ENCODE measurements at regions not wholly inside any gene's neighbourhood (a gene's known extent, or its start where the extent isn't known, plus 50 kb on each side); places are given as distances from the start of the nearest gene placed in this dataset.

DNA sequence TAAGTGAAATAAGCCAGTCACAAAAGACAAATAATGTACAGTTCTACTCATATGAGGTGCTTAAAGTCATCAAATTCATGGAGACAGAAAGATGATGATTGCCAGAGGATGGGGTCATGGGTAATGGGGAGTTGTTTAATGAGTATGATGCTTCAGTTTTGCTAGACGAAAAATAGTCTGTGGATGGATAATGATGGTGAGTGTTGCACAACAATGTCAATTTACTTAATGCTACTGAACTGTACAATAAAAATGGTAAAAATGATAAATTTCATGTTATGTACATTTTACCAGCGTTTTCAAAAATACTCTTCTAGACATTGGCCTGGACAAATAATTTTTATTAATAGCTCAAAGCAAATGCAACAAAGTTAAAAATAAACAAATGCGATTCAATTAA lies 118.5 kb upstream of the KYNU start:
- no peaks in the 10 kb centered on the region; the same call in 1 of the 2 replicates for H3K36me3 ChIP-seq (ENCODE audit: control insufficient read depth, insufficient read depth, low read length)
- WGBS (ENCODE audit: insufficient coverage, insufficient read length): no CpG with 5 or more reads among the region's 3 CpGs
- no peak for DNase-seq (ENCODE audit: low read depth, low spot score)
- H3K4me1 ChIP-seq (ENCODE audit: control insufficient read depth, insufficient read depth, low read length): no peaks in the 10 kb centered on the region
- H3K27me3 ChIP-seq (ENCODE audit: control insufficient read depth, insufficient read depth, low read length): no peaks in the 10 kb centered on the region
- no peaks in the 10 kb centered on the region for H3K9me3 ChIP-seq (ENCODE audit: control insufficient read depth, insufficient read depth, low read length)
- no peak overlapping the region for H3K4me3 ChIP-seq (ENCODE audit: low read length)
- H3K27ac ChIP-seq (ENCODE audit: low read length): no peak overlapping the region

DNA sequence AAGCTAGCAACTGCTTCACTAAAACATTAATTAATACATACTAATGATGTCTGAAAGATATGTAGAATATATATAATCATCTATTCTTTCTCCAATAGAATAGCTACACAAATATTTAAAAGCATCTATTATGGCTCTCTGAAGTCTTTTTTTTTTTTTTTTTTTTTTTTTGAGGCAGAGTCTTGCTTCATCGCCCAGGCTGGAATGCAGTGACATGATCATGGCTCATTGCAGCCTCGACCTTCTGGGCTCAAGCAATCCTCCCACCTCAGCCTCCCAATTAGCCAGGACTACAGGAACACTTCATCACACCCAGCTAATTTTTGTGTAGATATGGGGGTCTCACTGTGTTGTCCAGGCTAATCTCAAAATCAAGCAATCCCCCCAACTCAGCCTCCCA lies 120.4 kb upstream of the KYNU start:
- H3K4me1 ChIP-seq (ENCODE audit: control insufficient read depth, insufficient read depth, low read length): no peaks in the 10 kb centered on the region
- H3K9me3 ChIP-seq (ENCODE audit: control insufficient read depth, insufficient read depth, low read length): no peaks in the 10 kb centered on the region
- no peak overlapping the region for H3K27ac ChIP-seq (ENCODE audit: low read length)
- H3K27me3 ChIP-seq (ENCODE audit: control insufficient read depth, insufficient read depth, low read length): no peaks in the 10 kb centered on the region
- no peak overlapping the region for H3K4me3 ChIP-seq (ENCODE audit: low read length)
- no peak for DNase-seq (ENCODE audit: low read depth, low spot score)
- no CpG with 5 or more reads among the region's 2 CpGs for WGBS (ENCODE audit: insufficient coverage, insufficient read length)
- no peaks in the 10 kb centered on the region; the same call in 1 of the 2 replicates for H3K36me3 ChIP-seq (ENCODE audit: control insufficient read depth, insufficient read depth, low read length)

DNA sequence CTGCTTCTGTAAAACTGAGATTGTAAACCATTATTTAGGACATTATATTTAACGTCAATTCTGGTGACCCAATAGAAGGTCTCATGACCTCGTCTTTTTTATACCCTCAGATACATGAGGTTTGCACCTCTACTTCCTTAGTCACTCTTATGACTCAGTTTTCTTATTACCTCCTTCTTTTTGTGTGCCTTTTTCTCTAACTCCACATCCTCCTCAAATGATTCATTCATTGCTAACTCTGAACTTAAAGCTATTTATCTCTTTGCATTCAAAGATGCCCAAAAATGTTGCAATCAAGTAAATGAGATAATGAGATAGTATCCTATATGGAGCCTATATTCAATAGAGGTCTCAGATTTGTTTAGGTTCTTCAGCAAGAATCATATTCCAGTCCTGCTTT lies 121.0 kb upstream of the KYNU start:
- Histone ChIP-seq H3K27ac (ENCODE audit: low read length) (no peak overlapping the region), H3K4me1 (ENCODE audit: control insufficient read depth, insufficient read depth, low read length) (no peaks in the 10 kb centered on the region), H3K9me3 (ENCODE audit: control insufficient read depth, insufficient read depth, low read length) (no peaks in the 10 kb centered on the region), H3K36me3 (ENCODE audit: control insufficient read depth, insufficient read depth, low read length) (no peaks in the 10 kb centered on the region), H3K27me3 (ENCODE audit: control insufficient read depth, insufficient read depth, low read length) (no peaks in the 10 kb centered on the region), H3K4me3 (ENCODE audit: low read length) (no peak overlapping the region)
- no CpG with 5 or more reads among the region's 2 CpGs for WGBS (ENCODE audit: insufficient coverage, insufficient read length)
- DNase-seq (ENCODE audit: low read depth, low spot score): no peak

DNA sequence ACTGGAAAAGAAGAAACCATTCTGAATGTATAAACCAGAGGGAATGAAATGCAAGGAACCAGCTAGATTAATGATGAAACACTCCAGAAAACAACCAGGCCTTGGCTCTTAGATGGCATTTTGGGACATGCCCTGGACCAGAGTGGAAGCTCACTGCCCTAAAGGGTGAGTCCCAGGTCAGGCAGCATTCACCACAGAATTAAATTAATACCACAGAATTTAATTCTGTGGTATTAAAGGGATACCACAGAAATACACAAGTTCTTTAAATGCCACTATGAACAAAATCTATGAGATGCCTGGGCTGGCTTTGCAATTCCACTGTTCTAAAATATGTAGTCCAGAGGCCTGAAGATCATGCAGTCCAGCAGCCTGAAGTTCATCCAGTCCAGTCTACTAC lies 122.3 kb upstream of the KYNU start:
- Histone ChIP-seq H3K36me3 (ENCODE audit: control insufficient read depth, insufficient read depth, low read length) (no peaks in the 10 kb centered on the region), H3K4me3 (ENCODE audit: low read length) (no peak overlapping the region), H3K9me3 (ENCODE audit: control insufficient read depth, insufficient read depth, low read length) (no peaks in the 10 kb centered on the region), H3K27me3 (ENCODE audit: control insufficient read depth, insufficient read depth, low read length) (no peaks in the 10 kb centered on the region), H3K27ac (ENCODE audit: low read length) (no peak overlapping the region), H3K4me1 (ENCODE audit: control insufficient read depth, insufficient read depth, low read length) (no peaks in the 10 kb centered on the region)
- no peak for DNase-seq (ENCODE audit: low read depth, low spot score)

DNA sequence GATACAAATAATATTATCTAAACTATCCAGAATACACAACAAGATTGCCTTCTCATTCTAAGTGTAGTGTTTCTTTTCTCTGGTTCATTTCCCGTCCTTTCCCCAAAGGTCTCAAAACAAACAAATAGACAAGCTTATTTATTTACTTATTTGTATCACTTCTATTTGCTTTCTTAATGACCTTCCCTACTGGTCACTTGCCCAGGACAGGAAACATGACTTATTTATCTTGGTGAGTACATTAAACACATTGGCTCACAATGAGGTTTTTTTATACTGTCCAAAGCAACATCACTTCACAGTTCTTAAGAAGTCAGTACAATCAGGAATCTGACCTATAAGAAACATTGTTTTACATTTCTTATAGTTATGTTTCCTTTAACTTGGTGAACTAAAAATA lies 123.3 kb upstream of the KYNU start:
- Histone ChIP-seq H3K9me3 (ENCODE audit: control insufficient read depth, insufficient read depth, low read length) (no peaks in the 10 kb centered on the region), H3K36me3 (ENCODE audit: control insufficient read depth, insufficient read depth, low read length) (no peaks in the 10 kb centered on the region), H3K27me3 (ENCODE audit: control insufficient read depth, insufficient read depth, low read length) (no peaks in the 10 kb centered on the region), H3K4me3 (ENCODE audit: low read length) (no peak overlapping the region), H3K27ac (ENCODE audit: low read length) (no peak overlapping the region), H3K4me1 (ENCODE audit: control insufficient read depth, insufficient read depth, low read length) (no peaks in the 10 kb centered on the region)
- no CpG with 5 or more reads among the region's 1 CpG for WGBS (ENCODE audit: insufficient coverage, insufficient read length)
- DNase-seq (ENCODE audit: low read depth, low spot score): no peak

DNA sequence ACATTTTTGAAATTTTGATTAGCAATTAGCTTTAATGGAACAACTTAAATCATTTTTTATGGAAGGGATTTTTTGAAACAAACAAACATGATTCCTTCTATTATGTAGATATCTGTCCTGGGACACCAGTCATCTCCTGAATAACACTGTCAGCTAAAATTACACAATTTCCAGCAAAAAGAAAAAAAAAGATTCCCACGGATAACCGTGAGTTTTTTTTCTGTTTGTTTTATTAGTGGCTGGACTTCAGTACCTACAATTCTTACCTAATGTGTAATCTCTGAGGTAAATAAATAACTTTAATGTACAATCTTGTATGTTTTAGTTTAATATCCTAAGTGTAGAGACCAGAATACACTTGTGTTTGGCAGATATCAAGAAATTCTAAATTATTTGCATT lies 126.6 kb upstream of the KYNU start:
- H3K9me3 ChIP-seq (ENCODE audit: control insufficient read depth, insufficient read depth, low read length): no peaks in the 10 kb centered on the region; the same call in 1 of the 2 replicates
- no CpG with 5 or more reads among the region's 2 CpGs for WGBS (ENCODE audit: insufficient coverage, insufficient read length)
- no peak overlapping the region for H3K27ac ChIP-seq (ENCODE audit: low read length)
- H3K27me3 ChIP-seq (ENCODE audit: control insufficient read depth, insufficient read depth, low read length): no peaks in the 10 kb centered on the region
- H3K4me3 ChIP-seq (ENCODE audit: low read length): no peak overlapping the region
- H3K4me1 ChIP-seq (ENCODE audit: control insufficient read depth, insufficient read depth, low read length): no peaks in the 10 kb centered on the region
- H3K36me3 ChIP-seq (ENCODE audit: control insufficient read depth, insufficient read depth, low read length): no peaks in the 10 kb centered on the region
- DNase-seq (ENCODE audit: low read depth, low spot score): no peak

DNA sequence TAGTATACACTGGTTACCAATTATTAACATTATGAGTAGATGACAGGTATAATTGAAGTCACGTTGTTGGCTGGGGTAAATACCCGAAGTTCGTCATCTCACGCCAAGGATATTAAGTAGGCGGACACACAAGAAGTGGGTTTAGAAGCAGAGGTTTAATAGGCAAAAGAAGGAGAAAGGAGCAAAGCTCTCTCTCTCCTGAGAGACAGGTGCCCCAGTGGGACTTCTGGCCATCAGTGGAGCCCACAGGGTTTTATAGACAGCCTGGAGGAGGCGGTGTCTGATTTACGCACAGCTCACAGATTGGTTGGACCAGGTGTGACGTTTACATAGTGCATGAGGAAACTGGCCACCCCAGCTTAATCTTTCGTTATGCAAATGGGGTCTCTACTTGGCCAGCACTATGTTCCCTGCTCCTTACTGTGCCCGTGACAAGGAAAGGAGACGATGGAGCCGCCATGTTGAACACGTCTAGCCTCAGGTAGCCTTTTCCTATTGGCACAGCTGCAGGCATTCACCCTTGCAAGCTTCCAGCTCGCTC lies 128.8 kb upstream of the KYNU start:
- Histone ChIP-seq H3K4me1 (ENCODE audit: control insufficient read depth, insufficient read depth, low read length) (no peaks in the 10 kb centered on the region), H3K27me3 (ENCODE audit: control insufficient read depth, insufficient read depth, low read length) (no peaks in the 10 kb centered on the region), H3K9me3 (ENCODE audit: control insufficient read depth, insufficient read depth, low read length) (no peaks in the 10 kb centered on the region; the same call in 1 of the 2 replicates), H3K4me3 (ENCODE audit: low read length) (no peak overlapping the region), H3K27ac (ENCODE audit: low read length) (no peak overlapping the region), H3K36me3 (ENCODE audit: control insufficient read depth, insufficient read depth, low read length) (no peaks in the 10 kb centered on the region)
- no peak for DNase-seq (ENCODE audit: low read depth, low spot score)
- no CpG with 5 or more reads among the region's 14 CpGs for WGBS (ENCODE audit: insufficient coverage, insufficient read length)

DNA sequence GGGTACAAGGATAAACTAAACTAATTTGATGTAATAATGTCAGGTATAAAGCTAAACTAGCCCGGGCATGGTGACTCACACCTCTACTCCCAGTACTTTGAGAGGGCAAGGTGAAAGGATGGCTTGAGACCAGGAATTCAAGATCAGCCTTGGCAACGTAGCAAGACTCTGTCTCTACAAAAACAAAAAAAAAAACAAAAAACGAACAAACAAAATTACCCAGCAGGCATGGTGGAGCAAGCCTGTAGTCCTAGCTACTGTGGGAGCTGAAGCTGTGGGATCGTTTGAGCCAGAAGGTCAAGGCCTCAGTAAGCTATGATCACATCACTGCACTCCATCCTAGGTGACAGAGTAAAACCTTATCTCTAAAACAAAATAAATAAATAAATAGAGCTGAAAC lies 131.8 kb upstream of the KYNU start:
- Histone ChIP-seq H3K4me1 (ENCODE audit: control insufficient read depth, insufficient read depth, low read length) (no peaks in the 10 kb centered on the region), H3K27me3 (ENCODE audit: control insufficient read depth, insufficient read depth, low read length) (no peaks in the 10 kb centered on the region), H3K36me3 (ENCODE audit: control insufficient read depth, insufficient read depth, low read length) (no peaks in the 10 kb centered on the region), H3K4me3 (ENCODE audit: low read length) (no peak overlapping the region), H3K9me3 (ENCODE audit: control insufficient read depth, insufficient read depth, low read length) (no peaks in the 10 kb centered on the region; the same call in 1 of the 2 replicates), H3K27ac (ENCODE audit: low read length) (no peak overlapping the region)
- WGBS (ENCODE audit: insufficient coverage, insufficient read length): no CpG with 5 or more reads among the region's 4 CpGs
- DNase-seq (ENCODE audit: low read depth, low spot score): no peak

DNA sequence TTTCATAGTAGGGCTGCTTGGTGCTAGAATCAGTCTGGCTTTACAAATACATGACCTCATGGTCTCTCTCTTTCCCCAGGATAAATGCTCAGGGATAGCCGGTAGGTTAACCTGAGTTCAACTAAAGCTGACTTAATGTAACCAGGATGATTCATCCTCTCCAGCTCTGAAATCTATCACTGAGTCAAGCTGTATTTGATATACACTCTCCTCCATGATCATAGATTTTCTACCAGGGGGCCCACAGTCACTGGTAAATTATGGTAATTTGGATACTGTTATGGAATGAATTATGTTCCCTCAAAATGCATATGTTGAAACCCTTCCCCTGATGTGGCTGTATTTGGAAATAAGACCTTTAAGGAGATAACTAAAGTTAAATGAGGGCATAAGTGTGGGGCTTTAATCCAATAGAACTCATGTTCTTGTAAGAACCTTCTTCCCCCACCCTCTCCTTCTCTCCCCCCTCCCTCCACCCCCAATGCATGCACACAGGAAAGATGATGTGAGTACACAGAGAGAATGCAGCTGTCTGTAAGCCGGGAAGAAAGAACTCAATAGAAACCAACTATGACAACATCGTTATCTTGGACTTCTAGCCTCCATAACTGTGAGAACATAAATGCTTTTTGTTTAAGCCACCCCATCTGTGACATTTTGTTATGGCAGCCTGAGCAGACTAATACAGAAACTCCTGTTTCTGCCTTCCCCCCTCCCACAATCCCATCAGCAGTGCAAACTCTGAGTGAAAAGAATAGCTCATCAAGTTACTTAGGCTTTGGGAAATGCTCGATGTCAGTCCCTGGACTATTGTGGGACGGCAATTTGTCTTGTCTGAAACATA lies 134.9 kb upstream of the KYNU start:
- DNase-seq (ENCODE audit: low read depth, low spot score): no peak
- no CpG with 5 or more reads among the region's 5 CpGs for WGBS (ENCODE audit: insufficient coverage, insufficient read length)
- no peaks in the 10 kb centered on the region; the same call in 1 of the 2 replicates for H3K9me3 ChIP-seq (ENCODE audit: control insufficient read depth, insufficient read depth, low read length)
- H3K36me3 ChIP-seq (ENCODE audit: control insufficient read depth, insufficient read depth, low read length): no peaks in the 10 kb centered on the region
- H3K27ac ChIP-seq (ENCODE audit: low read length): no peak overlapping the region
- H3K4me1 ChIP-seq (ENCODE audit: control insufficient read depth, insufficient read depth, low read length): no peaks in the 10 kb centered on the region
- H3K4me3 ChIP-seq (ENCODE audit: low read length): no peak overlapping the region
- no peaks in the 10 kb centered on the region for H3K27me3 ChIP-seq (ENCODE audit: control insufficient read depth, insufficient read depth, low read length)

DNA sequence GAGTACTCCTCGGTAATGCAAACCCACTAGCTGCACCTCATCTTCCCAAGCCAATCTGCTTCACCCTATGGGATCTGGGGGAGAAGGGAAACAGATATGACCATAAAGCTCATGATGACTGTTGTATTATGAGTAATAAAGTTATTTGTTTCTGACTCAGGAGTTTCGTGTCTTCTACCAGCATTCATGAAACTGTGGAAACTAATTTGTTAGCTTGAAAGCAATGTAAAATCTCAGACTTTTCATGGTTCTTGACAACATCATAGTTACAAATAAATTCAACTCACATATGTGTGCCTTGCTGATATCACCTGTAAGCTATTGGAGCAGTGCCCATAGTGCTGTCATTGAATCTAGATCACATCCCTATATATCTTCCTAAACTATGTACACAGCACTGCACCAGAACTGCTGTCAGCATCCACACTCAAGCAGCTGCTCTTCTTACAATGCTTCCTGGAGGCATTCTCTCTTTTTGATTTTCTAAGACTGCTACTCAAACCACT lies 135.6 kb upstream of the KYNU start:
- no peak overlapping the region for H3K27ac ChIP-seq (ENCODE audit: low read length)
- H3K4me1 ChIP-seq (ENCODE audit: control insufficient read depth, insufficient read depth, low read length): no peaks in the 10 kb centered on the region
- no peak overlapping the region for H3K4me3 ChIP-seq (ENCODE audit: low read length)
- no peaks in the 10 kb centered on the region; the same call in 1 of the 2 replicates for H3K9me3 ChIP-seq (ENCODE audit: control insufficient read depth, insufficient read depth, low read length)
- no peaks in the 10 kb centered on the region for H3K27me3 ChIP-seq (ENCODE audit: control insufficient read depth, insufficient read depth, low read length)
- WGBS (ENCODE audit: insufficient coverage, insufficient read length): no CpG with 5 or more reads among the region's 2 CpGs
- H3K36me3 ChIP-seq (ENCODE audit: control insufficient read depth, insufficient read depth, low read length): no peaks in the 10 kb centered on the region
- no peak for DNase-seq (ENCODE audit: low read depth, low spot score)

DNA sequence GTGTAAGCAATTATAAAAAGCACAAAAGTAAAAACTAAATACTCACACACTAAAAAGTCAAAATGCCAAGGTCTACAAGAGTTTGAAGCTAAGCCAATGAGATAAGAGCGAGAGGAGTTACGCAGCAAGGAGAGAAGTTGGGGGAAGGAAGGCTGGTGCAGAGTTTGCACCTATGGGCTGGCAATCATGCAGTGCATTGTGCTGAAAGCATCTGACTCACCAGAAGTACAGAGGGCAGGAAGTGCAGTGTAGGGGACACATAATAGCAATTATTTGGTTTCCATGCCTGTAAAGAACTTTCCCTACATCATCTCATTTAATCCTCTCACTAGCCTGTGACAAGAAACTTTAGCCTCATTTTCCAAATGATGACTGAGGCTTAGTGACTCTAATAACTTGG lies 142.7 kb upstream of the KYNU start:
- no peaks in the 10 kb centered on the region for H3K36me3 ChIP-seq (ENCODE audit: control insufficient read depth, insufficient read depth, low read length)
- H3K4me1 ChIP-seq (ENCODE audit: control insufficient read depth, insufficient read depth, low read length): no peaks in the 10 kb centered on the region
- H3K27ac ChIP-seq (ENCODE audit: low read length): no peak overlapping the region
- H3K4me3 ChIP-seq (ENCODE audit: low read length): no peak overlapping the region
- no peaks in the 10 kb centered on the region for H3K27me3 ChIP-seq (ENCODE audit: control insufficient read depth, insufficient read depth, low read length)
- WGBS (ENCODE audit: insufficient coverage, insufficient read length): no CpG with 5 or more reads among the region's 2 CpGs
- H3K9me3 ChIP-seq (ENCODE audit: control insufficient read depth, insufficient read depth, low read length): no peaks in the 10 kb centered on the region
- no peak for DNase-seq (ENCODE audit: low read depth, low spot score)
